ENCODE measurements at regions not wholly inside any gene's neighbourhood (a gene's known extent, or its start where the extent isn't known, plus 50 kb on each side); places are given as distances from the start of the nearest gene placed in this dataset.

DNA sequence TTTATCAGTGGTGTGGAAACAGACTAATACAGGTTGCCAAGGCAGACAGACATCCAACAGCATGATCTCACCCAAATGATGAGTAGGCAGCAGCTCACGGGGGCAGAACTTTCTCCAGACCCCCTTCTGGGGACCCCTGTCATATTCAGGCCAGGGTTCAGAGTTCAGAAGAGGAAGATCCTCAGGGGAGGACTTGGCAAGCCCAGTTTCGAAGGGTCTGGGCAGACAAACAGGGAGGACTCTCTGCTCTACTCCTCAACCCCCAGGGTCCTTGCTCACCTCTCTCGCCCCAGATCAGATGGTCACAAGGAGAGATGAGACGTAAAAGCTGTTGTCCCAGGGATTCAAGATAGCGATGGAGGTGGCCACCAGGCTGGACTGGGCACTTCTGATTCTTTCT is 215.1 kb upstream of the MVB12B start:
- TF ChIP-seq, protein P1, sequence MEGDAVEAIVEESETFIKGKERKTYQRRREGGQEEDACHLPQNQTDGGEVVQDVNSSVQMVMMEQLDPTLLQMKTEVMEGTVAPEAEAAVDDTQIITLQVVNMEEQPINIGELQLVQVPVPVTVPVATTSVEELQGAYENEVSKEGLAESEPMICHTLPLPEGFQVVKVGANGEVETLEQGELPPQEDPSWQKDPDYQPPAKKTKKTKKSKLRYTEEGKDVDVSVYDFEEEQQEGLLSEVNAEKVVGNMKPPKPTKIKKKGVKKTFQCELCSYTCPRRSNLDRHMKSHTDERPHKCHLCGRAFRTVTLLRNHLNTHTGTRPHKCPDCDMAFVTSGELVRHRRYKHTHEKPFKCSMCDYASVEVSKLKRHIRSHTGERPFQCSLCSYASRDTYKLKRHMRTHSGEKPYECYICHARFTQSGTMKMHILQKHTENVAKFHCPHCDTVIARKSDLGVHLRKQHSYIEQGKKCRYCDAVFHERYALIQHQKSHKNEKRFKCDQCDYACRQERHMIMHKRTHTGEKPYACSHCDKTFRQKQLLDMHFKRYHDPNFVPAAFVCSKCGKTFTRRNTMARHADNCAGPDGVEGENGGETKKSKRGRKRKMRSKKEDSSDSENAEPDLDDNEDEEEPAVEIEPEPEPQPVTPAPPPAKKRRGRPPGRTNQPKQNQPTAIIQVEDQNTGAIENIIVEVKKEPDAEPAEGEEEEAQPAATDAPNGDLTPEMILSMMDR (IDR thresholded peaks at IDR 0.05): no peak
- TF ChIP-seq POLR2A (IDR thresholded peaks at IDR 0.05): no peak
